ENCODE measurements at regions not wholly inside any gene's neighbourhood (a gene's known extent, or its start where the extent isn't known, plus 50 kb on each side); places are given as distances from the start of the nearest gene placed in this dataset.

DNA sequence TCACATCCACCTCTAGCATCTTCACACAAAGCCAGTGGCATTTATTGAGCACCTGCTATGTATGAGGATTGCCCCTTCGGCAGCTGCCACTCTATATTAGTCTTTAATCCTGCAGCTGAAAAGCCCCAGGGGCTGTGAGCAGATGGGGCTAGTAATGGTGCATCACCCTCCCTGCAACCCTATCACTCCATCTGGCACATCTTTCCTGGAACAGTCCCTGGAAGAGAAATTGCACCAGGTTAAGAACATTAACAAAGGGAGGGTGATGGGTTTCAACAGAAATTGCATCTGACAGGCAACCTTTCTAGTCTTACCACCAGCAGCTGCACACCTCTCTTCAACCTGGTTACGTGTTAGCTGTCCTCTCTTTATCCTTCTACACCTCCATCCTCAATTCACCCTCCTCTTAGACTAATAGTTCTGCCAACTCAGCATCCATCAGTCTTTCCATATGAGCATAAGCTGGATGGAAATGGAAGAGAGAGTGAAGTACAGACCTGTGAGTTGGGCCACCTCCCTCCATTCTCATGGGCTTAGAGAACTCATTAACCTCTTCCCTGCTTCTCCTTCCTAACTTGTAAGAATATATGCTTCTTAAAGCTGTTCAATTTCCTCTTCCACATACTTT is 168.6 kb upstream of the NEBL start:
- Histone ChIP-seq H3K4me3 (no peak overlapping the region), H3K27ac (no peak overlapping the region), H3K36me3 (no peaks in the 10 kb centered on the region), H3K27me3 (replicated peaks in 1 of 7) (peaks cover 0 to 6% (median 0%) of the 10 kb centered on the region in 7 donors), H3K9me3 (no peaks in the 10 kb centered on the region), H3K4me1 (no peaks in the 10 kb centered on the region)
- intact Hi-C loops (cut with DNase I; ENCODE audit: low total_unique reads), result no loop called here
- TF ChIP-seq POLR2AphosphoS5 (IDR thresholded peaks at IDR 0.05), result no peak
- WGBS, 5 donors, result 78 to 89% (median 84%) methylated on average over 2 of the region's 2 CpGs
- DNase-seq, result no peak

DNA sequence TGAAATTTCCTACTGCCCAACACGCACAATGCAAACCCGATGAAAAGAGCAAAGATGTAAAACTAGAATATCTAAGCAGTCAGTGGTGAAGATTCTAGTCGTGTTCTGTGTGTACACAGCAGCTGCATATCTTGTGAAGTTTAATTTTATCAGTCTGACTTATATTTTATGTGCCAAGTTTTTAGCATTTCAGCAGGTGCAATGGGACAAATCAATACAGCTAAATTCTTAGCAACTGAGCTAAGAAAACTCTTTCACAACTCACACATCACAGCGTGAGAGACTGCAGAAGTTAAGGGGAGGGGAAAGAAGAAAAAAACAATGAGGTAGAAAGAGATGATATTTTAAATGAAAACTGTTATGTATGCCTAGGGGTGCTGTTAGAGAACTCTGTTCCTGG is 164.9 kb upstream of the NEBL start:
- 76 to 83% (median 81%) methylated on average over 4 of the region's 4 CpGs for WGBS, 5 donors

DNA sequence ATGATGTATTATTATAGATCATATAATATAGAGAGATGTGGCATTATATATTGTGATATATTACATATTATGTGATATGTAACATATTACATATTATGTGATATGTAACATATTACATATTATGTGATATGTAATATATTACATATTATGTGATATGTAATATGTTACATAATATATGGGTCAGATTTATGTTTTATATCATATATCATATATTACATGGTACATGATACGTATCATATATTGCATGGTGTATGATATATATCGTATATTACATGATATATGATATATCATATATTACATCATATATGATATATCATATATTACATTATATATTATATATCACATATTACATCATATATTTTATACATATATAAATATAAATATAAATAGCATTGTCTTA is 164.1 kb upstream of the NEBL start:
- Histone ChIP-seq H3K27me3 (replicated peaks in 1 of 7) (peaks cover 0 to 6% (median 0%) of the 10 kb centered on the region in 7 donors), H3K27ac (no peak overlapping the region), H3K36me3 (no peaks in the 10 kb centered on the region), H3K9me3 (peaks cover 0 to 27% (median 13%) of the 10 kb centered on the region in 8 donors), H3K4me1 (no peaks in the 10 kb centered on the region), H3K4me3 (no peak overlapping the region)
- intact Hi-C loops (cut with DNase I; ENCODE audit: low total_unique reads), result no loop called here
- DNase-seq, result no peak
- TF ChIP-seq, protein P1, sequence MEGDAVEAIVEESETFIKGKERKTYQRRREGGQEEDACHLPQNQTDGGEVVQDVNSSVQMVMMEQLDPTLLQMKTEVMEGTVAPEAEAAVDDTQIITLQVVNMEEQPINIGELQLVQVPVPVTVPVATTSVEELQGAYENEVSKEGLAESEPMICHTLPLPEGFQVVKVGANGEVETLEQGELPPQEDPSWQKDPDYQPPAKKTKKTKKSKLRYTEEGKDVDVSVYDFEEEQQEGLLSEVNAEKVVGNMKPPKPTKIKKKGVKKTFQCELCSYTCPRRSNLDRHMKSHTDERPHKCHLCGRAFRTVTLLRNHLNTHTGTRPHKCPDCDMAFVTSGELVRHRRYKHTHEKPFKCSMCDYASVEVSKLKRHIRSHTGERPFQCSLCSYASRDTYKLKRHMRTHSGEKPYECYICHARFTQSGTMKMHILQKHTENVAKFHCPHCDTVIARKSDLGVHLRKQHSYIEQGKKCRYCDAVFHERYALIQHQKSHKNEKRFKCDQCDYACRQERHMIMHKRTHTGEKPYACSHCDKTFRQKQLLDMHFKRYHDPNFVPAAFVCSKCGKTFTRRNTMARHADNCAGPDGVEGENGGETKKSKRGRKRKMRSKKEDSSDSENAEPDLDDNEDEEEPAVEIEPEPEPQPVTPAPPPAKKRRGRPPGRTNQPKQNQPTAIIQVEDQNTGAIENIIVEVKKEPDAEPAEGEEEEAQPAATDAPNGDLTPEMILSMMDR (IDR thresholded peaks at IDR 0.05 in 8 of 11, conservative IDR thresholded peaks at IDR 0.05 in 3 of 11), result no peak
- TF ChIP-seq POLR2AphosphoS5 (IDR thresholded peaks at IDR 0.05) (no peak), POLR2A (IDR thresholded peaks at IDR 0.05) (no peak)
- WGBS, 5 donors, result 94 to 99% (median 97%) methylated on average over 2 of the region's 2 CpGs

More for the DNA sequence above, 164.9 kb upstream of the NEBL start:
- Histone ChIP-seq H3K9me3 (peaks cover 0 to 27% (median 13%) of the 10 kb centered on the region in 8 donors), H3K4me1 (no peaks in the 10 kb centered on the region), H3K27ac (no peak overlapping the region), H3K36me3 (no peaks in the 10 kb centered on the region), H3K27me3 (replicated peaks in 1 of 7) (peaks cover 0 to 6% (median 0%) of the 10 kb centered on the region in 7 donors), H3K4me3 (no peak overlapping the region)
- intact Hi-C loops (cut with DNase I; ENCODE audit: low total_unique reads), result no loop called here
- no peak for DNase-seq
- TF ChIP-seq, protein P1 (IDR thresholded peaks at IDR 0.05 in 8 of 11, conservative IDR thresholded peaks at IDR 0.05 in 3 of 11), result no peak
- TF ChIP-seq POLR2AphosphoS5 (IDR thresholded peaks at IDR 0.05), result no peak
- no peak for TF ChIP-seq POLR2A (IDR thresholded peaks at IDR 0.05)

DNA sequence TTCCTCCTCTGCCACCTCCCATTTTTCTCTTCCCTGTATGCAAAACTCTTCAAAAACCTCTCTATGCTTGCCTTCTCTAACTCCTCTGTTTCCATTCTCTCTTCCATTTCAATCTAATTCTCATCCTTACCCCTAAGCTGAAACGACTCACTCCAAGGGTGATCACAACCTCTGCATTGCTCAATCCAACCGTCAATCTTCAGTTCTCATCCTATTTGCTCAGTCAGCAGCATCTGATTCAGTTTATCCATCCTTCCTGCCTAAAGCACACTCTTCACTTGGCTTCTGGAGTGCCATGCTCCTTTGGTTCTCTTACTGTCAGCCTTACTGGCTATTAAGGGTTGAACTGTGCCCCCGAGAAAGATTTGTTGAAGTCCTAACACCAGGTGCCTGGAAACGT is 163.5 kb upstream of the NEBL start:
- H3K4me3 ChIP-seq, result no peak overlapping the region
- TF ChIP-seq, protein P1 (IDR thresholded peaks at IDR 0.05 in 8 of 11, conservative IDR thresholded peaks at IDR 0.05 in 3 of 11), result no peak
- TF ChIP-seq POLR2A (IDR thresholded peaks at IDR 0.05), result no peak
- no peak for TF ChIP-seq POLR2AphosphoS5 (IDR thresholded peaks at IDR 0.05)
- 73 to 86% (median 78%) methylated on average over 4 of the region's 4 CpGs for WGBS, 5 donors
- H3K36me3 ChIP-seq, result no peaks in the 10 kb centered on the region
- peaks cover 0 to 8% (median 0%) of the 10 kb centered on the region in 7 donors for H3K27me3 ChIP-seq (replicated peaks in 1 of 7)
- H3K27ac ChIP-seq, result no peak overlapping the region
- no peaks in the 10 kb centered on the region for H3K4me1 ChIP-seq
- peaks cover 0 to 27% (median 13%) of the 10 kb centered on the region in 8 donors for H3K9me3 ChIP-seq
- no peak for DNase-seq
- intact Hi-C loops (cut with DNase I; ENCODE audit: low total_unique reads), result no loop called here
